GM19240 (cell line): ENCODE measurements at regions not wholly inside any gene's neighbourhood (a gene's known extent, or its start where the extent isn't known, plus 50 kb on each side); places are given as distances from the start of the nearest gene placed in this dataset.

ENCODE experiments used
- DNase-seq: peaks from one replicate; pipeline ENCODE4 v3.0.0; 2011; ENCODE audit warnings: low spot score; ENCODE audit not compliant: insufficient read length

DNA sequence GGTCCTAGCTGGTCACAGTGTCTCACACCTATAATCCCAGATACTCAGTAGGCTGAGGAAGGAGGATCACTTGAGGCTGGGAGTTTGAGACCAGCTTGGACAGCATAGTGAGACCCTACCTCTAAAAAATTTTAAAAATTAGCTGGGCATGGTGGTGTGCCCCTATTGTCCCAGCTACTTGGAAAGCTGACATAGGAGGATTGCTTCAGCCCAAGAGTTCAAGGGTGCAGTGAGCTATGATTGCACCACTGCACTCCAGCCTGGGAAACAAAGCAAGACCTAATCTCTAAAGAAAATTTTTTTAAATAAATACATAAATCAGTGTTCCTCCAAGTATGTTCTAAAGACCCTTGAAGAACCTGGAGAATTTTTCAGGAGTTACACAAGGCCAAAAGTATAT, 50.6 kb upstream of the GNAO1 start:
- DNase-seq, result no peak

DNA sequence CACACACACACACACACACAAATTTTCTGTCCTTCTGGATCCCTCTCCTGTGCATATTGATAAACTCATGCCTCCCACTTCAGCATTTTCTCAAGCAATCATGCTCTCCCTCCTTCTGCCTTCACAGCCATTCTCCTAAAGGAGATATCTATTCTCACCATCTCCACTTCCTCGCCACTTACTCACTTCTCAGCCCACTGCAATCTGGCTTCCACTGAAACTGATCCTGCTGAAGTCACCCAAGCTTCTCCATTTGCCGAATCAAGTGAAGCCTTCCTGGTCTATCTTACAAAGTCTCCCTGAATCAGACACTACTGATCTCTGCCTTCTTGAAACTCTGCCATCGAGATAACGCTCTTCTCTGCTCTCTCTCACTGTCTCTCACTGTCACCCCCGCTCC, 54.0 kb upstream of the GNAO1 start:
- DNase-seq, result no peak

GRCh38 chr16:56136256-56136655, 55.0 kb upstream of the GNAO1 start:
- DNase-seq, result no peak

DNA sequence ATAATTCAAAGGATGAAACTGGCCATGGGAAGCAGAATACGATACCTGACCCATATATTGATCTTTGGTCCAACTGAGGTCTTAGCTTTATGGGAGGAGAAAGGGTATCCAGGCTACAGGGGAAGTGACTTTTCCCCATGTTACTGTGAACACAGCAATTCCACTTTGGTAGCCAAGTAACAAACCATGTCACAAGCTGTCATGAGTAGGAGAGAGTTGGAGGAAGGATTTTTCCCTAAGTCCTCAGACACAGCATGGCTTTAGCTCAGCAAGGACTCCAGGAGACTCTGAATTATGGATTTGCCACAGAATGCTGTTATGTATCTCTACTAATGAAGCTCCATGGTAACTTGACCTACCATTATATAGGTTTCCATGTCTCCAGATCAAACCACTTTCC, 56.5 kb upstream of the GNAO1 start:
- no peak for DNase-seq

DNA sequence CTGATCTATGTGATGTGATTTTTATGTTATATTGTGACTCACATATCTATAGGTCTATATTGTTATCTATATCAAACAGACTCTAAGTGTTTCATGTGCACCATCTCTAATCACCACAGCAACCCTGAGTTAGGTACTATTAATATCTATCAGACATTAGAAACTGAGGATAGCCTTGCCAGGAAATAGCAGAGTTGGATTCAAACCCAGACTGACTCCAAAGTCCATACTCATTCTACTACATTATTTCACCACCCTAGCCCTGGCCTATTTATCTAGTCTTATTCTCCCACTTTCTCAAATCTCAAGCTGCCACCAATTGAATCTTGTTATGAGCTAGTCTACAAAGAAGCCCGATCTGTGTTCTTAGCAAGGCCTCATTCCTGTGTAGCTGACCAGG, 65.4 kb upstream of the GNAO1 start:
- DNase-seq, result no peak

DNA sequence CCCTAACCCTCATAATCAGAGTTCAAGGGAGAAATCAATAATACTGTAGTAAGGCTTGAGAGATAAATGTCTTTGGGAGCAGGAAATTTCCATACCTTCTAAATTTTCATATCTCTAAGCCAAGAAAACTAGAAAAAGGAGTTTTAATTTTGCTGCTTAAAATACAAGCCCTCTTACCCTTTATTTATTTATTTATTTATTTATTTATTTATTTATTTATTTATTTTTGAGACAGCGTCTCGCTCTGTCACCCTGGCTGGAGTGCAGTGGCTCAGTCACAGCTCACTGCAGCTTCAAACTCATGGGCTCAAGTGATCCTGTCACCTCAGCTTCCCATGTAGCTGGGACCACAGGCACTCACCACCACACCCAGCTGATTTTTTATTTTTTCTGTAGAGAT, 69.0 kb upstream of the GNAO1 start:
- DNase-seq, result no peak

DNA sequence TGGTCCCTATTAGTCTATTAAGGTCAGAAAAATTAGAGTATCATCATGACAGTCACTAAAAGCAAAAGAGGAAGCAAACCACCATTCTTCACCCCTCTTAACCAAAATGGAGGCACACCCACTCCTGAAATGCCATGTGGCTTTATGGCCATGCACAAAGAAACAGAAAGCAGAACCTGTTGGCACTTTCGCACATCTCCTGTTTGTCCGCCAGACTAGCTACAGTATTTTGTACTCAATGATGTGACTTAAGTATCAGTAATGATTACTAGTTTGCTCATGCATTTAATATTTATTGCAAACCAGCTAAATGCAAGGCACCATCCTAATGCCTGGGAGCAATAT, 70.2 kb upstream of the GNAO1 start:
- no peak for DNase-seq

- no peak for DNase-seq
Measured at GRCh38 chr16:56120447-56121155, 70.7 kb upstream of the GNAO1 start.

DNA sequence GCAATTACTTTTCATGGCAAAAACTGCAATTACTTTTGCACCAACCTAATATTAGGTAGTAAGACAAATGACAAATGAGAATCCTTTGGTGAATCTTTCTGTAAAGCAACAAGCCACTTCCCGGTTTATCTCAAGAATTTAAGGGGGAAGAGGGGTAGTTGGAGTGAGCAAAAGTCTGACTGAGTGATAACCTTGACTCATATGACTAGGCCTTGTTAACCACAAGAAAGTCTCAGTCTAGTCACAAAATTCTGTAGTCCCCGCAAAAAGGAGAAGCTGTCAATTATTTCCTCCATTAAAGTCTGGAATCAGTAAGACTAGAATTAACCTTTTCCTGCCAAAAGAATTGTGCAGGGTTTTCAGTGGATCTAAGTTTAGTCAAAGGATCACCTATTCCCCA, 72.2 kb upstream of the GNAO1 start:
- no peak for DNase-seq

- DNase-seq, result no peak
Measured at GRCh38 chr16:56116577-56116964, 74.7 kb upstream of the GNAO1 start.

DNA sequence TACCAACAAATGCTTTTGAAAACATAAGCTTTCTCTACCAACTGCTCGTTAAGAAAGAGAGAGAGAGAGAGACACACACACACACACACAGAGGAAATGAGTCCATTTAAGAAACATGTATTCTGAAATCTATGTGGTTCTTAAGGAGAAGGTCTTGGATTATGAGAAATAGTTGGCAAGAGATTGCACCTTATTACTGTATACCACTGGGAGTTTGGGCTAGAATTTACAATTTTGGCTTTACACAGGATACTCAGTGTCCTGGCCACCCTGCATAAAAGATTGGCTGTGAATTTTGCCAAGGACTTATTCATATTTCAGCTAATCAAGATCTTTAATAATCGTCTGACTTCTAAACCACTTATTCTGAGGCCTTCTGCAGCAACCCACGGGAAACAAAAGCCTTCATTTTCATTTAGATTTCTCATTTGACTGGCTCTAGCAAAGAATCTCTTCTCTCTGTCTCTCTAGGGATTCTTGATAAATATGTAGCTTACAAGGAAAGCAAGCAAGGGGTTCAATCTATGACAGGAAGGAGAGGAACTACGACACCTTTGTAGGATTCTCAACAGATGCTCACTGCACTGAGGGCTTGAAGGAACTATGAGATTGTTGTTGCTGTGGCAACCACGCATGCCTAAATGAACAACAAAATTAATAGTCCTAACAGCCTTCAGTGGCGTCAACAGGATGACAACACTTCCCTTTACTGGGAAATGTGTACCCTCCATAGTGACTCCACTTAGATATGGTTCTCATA, 75.3 kb upstream of the GNAO1 start:
- DNase-seq, result no peak

GRCh38 chr16:56113223-56113622, 78.1 kb upstream of the GNAO1 start:
- DNase-seq, result no peak

DNA sequence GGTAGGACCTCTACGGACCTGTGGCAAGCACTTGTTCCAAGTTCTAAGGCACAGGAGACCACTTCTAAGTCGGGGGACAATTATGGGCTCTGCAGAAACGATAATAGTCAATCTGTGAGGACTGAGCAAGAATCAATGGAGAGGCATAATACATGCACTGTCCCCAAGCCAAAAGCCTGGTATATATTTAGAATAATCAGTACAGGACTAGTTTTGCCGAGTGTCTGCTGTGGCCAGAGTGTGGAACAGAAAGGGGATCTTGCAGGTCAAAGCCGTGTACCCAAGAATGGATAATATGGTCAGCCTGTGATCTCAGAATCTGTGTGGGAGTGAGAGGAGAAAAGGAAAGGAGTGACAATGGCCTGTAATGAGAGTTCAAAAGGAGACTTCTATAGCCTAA, 80.2 kb upstream of the GNAO1 start:
- no peak for DNase-seq

DNA sequence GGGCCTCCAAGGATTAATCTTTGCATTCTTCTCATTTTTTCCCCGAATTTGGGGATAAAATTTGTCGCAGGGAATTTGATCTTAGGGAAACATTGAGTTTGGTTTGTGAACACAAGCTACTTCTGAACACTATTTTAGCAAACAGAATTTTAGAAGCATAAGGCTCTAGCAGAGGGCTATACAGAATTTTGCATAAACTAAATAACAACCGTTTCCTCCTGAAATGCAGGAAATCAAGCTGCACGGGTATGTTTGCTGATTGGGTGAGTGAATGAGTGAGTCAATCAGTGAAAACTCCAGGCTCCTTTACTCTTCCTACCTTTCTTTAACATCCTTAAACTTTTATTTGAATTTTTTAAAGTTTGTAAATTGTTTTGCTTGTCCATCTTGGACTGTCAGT, 81.3 kb upstream of the GNAO1 start:
- DNase-seq, result no peak

DNA sequence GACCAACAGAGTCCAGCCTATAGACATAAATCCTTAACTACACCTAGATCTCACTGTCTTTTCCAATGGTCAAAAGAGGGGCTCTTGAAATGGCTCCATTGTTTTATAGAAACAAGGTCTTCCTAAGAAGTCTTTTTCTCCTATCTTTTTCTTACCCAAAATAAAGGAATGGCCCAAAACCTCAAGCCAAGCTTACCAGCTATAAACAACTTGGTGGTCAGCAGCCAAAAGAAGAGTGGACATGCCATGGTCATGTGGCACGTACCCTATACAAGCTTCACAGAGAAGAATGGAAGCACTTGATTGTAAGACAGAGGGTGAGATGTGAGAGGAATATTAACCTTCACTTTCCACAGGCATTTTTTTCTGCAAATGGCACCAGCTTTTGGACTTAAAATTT, 82.1 kb upstream of the GNAO1 start:
- DNase-seq, result no peak

- DNase-seq, result no peak
Measured at GRCh38 chr16:56108724-56109123, 82.6 kb upstream of the GNAO1 start.

GRCh38 chr16:56108056-56108471, 83.2 kb upstream of the GNAO1 start:
- DNase-seq, result no peak

DNA sequence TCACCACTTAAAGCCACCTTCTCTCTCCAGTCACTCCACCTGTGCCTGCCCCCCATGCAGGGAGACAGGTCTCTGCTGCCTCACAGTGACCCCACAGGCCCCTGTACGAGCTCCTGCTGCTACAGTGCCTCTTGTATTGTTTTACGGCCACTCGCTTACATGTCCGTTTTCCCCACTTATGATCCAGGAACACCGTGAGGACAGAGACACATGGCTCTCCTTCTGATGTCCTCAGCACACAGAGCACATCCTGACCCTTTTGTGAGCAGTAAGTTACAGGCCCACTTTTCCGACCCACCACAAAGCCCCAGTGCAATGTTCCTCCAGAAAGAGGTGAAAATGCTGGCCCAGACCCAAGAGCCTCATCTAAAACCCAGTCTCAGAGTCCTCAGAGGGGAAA, 84.8 kb upstream of the GNAO1 start:
- DNase-seq, result no peak

DNA sequence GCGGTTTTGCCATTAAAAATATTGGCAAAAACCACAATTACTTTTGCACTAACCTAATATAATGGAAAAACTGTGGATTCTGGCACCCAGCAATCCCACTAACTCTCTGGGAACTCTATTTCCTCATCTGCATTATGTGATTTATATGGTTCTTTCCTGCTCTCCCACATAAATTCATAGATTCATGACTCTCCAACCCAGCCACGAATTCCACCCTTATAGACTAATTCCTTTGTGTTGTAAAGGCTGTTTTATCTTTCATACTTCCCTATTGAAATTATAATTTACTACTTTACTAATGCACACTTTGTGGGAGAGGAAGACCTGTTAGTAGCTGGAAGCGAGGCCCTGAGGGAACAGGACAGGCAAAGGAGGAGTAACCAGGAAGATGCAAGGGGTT, 88.4 kb upstream of the GNAO1 start:
- DNase-seq, result no peak

- no peak for DNase-seq
Measured at GRCh38 chr16:56102183-56102686, 89.1 kb upstream of the GNAO1 start.

DNA sequence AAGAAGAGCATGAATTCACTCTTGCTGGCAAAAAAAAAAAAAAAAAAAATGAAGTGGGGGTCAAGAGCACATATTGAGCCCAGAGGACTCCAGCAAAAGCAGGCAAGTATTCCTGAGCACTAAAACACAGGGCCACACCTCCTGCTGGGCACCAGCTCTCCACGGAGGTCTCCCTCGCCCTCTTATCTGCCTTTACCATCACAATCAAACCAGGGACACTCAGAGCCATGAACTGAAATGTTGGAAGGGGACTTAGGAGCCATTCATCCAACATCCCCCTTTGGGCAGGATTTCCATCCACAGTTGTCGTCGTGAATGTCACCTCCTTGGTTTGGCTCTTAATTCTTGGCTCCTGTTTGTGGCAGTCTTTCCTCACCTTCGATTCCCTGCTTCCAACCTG, 89.8 kb upstream of the GNAO1 start:
- no peak for DNase-seq

- no peak for DNase-seq
Measured at GRCh38 chr16:56097306-56097705, 94.0 kb upstream of the GNAO1 start.

GRCh38 chr16:56094231-56094630, 97.1 kb upstream of the GNAO1 start:
- DNase-seq, result no peak
